Cerebellar cortex (tissue), 1 donor: ENCODE measurements at regions not wholly inside any gene's neighbourhood (a gene's known extent, or its start where the extent isn't known, plus 50 kb on each side); places are given as distances from the start of the nearest gene placed in this dataset.
"Not testable (repeated sequence)": the region's sequence is repeated elsewhere in the genome, so short reads cannot be mapped to it uniquely, and the experiment has no call there.

Experiments
- DNase-seq: peaks from one replicate; pipeline ENCODE4 v3.0.0-alpha.2; 2015; ENCODE audit warnings: low spot score

- DNase-seq: no peak
Measured at GRCh38 chr4:184281231-184282139, 63.8 kb upstream of the ENPP6 start.

GRCh38 chr4:184280591-184281071 is 63.0 kb upstream of the ENPP6 start:
- no peak for DNase-seq

GRCh38 chr4:184280137-184280536 is 62.5 kb upstream of the ENPP6 start:
- no peak for DNase-seq

- DNase-seq: no peak
Measured at GRCh38 chr4:184279496-184280061, 61.9 kb upstream of the ENPP6 start.

DNA sequence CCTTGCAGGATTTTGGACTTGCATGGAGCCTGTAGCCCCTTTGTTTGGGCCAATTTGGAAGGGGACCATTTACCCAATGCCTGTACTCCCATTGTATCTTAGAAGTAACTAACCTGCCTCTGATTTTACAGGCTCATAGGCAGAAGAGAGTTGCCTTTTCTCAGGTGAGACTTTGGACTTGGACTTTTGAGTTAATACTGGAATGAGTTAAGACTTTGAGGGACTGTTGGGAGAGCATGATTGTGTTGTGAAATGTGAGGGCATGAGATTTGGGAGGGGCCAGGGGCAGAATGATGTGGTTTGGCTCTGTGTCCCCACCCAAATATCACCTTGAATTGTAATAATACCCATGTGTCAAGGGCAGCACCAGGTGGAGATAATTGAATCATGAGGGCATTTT is 60.1 kb upstream of the ENPP6 start:
- not testable (repeated sequence) for DNase-seq

DNA sequence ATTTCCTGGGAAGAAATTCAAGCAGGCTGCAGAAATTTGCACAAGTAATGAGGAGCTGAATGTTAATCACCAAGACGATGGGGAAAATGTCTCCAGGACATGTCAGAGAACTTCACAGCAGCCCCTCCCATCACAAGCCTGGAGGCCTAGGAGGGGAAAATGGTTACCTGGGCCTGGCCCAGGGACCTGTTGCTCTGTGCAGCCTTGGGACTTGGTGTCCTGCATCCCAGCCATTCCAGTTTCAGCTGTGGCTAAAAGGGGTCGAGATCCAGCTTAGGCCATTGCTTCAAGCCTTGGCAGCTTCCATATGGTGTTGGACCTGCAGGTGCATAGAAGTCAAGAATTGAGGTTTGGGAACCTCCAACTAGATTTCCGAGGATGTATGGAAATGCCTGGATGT is 59.3 kb upstream of the ENPP6 start:
- DNase-seq: not testable (repeated sequence)

DNA sequence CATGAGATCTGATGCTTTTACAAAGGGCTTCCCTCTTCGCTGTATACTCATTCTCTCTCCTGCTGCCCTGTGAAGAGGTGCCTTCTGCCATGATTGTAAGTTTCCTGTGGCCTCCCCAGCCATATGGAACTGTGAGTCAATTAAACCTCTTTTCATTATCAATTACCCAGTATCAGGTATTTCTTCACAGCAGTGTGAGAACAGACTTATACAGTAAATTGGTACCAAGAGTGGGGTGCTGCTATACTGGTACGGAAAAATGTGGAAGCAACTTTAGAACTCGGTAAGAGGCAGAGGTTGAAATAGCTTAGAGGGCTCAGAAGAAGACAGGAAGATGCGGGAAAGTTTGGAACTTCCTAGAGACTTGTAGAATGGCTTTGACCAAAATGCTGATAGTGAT is 58.7 kb upstream of the ENPP6 start:
- not testable (repeated sequence) for DNase-seq

DNA sequence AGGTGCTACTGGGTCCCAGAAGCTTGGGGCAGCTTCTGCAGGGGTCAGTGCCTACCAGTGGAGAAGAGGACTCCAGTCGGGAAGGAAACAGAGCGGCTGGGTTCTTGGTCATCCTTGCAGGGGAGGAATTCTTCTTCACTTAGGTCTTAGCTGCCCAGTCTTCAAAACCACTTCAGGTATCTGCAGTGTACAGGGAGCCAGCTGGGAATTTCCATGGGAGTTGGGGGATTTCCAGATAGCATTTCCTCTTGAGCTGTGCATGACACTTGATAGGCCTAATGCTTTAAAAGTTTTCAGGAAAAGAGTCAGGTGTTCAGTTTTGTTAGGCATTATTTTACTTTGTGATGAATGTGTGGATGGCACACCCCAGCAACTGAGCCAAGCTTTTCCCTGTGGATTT is 58.1 kb upstream of the ENPP6 start:
- DNase-seq: no peak

DNA sequence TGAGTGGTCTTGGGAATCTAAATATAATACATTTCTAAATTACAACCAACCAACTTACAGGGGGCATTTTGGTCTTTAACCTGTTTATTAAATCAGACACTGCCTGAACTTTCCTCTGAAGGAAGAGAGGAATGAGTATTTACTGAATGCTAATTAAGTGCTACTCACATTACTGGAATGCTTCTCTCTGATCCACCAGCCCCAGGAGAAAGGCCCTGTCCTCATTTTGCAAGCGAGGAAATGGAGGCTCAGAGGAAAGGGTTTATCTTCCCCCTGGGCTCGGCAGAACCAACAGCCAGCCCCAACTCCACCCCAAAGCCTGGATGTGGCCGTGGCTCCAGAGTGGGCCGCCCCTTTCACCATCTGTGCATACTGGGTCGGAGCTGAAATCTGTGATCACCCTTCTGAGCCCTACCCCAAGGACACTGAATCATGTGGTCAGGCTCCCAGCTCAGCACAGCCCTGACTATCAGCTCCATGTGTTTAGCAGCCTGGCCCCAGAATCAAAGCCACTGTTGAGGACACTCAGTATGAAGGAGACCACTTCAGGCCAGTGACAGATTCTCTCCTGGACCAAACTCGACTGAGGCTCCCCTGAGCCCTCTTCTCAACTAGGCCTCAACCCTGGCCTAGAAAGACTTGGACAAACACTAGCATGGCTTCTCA is 56.7 kb upstream of the ENPP6 start:
- no peak for DNase-seq

- DNase-seq: no peak
Measured at GRCh38 chr4:184273166-184274147, 55.8 kb upstream of the ENPP6 start.

GRCh38 chr4:184270808-184271413 is 53.2 kb upstream of the ENPP6 start:
- DNase-seq: no peak

DNA sequence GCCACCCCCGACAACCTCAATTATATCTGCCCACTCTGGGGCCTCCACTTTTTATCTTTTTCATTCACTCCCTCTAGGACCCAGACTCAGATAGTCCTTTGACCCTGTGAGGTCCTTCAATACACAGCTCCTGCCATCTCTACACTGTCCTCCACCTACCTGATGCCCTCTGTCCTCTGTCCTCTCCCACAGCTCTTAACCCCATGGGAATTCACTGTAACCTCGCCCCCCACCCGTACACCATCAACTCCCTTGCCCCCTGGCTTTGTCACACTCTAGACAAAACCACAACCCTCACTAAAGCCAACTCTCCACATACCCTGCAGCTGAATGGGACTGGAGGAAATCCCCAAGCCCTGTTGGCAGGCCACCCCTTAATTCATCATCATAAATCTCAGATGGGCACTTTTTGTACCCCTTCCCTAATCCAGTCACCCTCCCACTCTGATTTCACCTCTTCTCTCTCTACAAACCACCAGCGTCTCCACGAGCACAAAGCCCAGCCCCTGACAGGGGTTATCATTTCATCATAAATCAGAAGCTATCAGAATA is 52.3 kb upstream of the ENPP6 start:
- no peak for DNase-seq

GRCh38 chr4:184268584-184269160 is 51.0 kb upstream of the ENPP6 start:
- no peak for DNase-seq

GRCh38 chr4:184267673-184268583 is 50.3 kb upstream of the ENPP6 start:
- DNase-seq: no peak
